GM18861 (cell line): ENCODE measurements at regions not wholly inside any gene's neighbourhood (a gene's known extent, or its start where the extent isn't known, plus 50 kb on each side); places are given as distances from the start of the nearest gene placed in this dataset.

Experiments used
- ATAC-seq: cut with Tn5 transposase; IDR thresholded peaks from one replicate; pipeline ENCODE4 v1.9.1; 2021; ENCODE audit not compliant: unreplicated experiment

GRCh38 chr2:235291461-235291860 is 202.4 kb upstream of the AGAP1 start:
- ATAC-seq, result no peak

DNA sequence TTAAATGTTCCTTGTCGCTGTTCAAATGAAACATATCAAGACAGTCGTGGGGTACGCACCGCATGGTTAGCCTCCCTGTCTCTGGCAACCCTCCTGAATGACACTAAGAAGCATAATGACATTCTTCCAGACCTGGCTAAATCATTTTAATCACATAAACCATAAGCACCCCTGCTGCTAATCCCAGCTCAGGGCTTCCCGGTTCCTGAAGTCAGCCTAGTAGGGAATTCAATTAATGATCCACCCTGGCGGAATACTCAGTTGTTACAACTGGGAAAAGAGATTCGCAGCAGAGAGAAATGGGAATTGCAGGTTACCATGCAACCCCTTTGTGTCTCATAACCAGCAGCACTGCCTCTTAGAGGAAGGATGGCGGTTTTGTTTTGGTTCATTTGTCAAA is 200.8 kb upstream of the AGAP1 start:
- ATAC-seq, result no peak

DNA sequence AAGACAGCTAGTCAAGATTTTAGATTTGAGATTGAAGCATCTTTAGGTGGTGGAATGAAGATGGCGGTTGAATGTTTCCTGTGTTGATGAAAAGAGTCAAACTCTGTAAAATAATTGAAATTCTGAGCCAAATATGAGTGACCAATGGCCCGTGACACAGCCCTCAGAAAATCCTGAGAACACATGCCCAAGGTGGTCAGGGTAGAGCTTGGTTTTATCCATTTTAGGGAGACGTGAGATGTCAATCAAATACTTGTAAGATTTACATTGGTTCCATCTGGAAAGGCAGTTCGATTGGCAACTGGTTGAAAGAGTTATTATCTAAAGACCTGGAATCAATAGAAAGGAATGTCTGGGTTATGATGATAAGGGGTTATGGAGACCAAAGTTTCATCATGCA is 198.0 kb upstream of the AGAP1 start:
- no peak for ATAC-seq

- ATAC-seq, result no peak
Measured at GRCh38 chr2:235300368-235301201, 193.3 kb upstream of the AGAP1 start.

GRCh38 chr2:235301202-235302076 is 192.4 kb upstream of the AGAP1 start:
- ATAC-seq, result no peak

DNA sequence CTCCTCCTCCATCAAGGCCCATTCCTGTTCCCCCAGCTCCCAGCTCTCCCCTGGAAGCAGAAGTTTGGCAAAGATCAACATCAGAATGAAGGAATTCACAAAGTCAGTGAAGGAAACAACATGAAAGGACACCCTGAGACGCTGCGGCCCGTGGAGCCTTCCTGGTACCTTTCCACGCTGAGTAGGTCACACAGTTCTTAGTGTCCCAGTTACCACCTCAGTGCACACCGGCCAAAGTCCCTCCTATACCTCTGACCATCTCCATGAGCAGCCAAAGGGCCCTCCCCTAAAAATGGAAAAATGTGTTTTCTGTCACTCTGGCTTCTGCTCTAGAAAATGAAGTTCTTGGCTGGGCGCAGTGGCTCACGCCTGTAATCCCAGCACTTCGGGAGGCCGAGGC is 191.6 kb upstream of the AGAP1 start:
- no peak for ATAC-seq

GRCh38 chr2:235303499-235304291 is 190.1 kb upstream of the AGAP1 start:
- no peak for ATAC-seq

DNA sequence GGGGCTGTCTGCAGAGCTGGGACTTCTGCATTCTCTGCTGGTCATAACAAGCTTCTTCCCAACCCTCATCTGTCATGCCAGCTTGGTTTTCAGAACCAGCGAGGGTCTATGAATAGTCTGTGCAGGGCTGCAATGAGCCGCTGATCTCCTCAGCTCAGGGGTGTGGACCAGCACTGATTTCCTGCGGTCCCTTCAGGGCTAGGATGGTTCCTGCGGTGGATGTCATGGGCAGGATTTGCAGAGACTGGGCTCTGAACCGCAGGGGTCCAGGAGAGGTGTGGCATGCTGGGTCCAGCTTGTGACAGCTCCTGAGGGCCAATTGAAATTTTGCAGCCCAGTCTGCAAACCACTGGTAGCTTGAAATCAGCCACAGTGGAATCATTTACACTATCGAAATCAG is 188.2 kb upstream of the AGAP1 start:
- no peak for ATAC-seq

- ATAC-seq, result no peak
Measured at GRCh38 chr2:235311044-235311443, 182.8 kb upstream of the AGAP1 start.

- no peak for ATAC-seq
Measured at GRCh38 chr2:235312571-235312970, 181.3 kb upstream of the AGAP1 start.

- no peak for ATAC-seq
Measured at GRCh38 chr2:235314371-235314930, 179.4 kb upstream of the AGAP1 start.

- no peak for ATAC-seq
Measured at GRCh38 chr2:235319095-235319494, 174.7 kb upstream of the AGAP1 start.

DNA sequence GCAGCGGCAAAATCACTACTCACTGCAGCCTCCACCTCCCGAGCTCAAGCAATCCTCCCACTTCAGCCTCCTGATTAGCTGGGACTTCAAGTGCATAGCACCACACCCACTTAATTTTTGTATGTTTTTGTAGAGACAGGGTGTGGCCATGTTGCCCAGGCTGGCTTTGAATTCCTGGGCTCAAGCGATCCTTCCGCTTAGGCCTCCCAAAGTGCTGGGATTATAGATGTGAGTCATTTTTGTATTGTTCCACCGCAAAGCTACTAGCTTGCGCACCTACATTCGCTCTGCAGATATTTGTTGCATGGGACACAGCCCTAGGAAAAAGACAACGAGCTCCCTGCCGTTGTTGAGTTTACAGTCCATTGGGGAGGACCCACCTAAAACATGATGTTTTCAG is 173.5 kb upstream of the AGAP1 start:
- no peak for ATAC-seq

DNA sequence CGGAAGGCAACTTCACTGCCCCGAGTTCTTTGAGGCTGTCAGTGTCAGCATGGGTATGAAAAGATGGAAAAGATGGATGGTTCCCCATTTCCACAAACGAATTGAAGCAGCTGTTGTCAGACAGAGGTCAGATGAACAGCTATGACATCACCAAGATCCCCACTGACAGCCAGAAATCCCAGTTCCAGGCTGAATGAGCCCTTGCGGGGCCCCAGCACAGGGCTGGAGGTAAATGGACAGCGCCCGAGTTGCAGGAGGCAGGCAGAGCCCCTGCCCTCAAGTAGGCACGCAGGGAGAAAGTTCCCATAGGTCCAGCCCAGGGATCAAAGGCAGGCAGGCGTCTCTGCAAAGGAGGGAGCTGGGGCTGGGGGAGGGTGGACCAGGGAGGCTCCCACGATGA is 169.5 kb upstream of the AGAP1 start:
- no peak for ATAC-seq

- ATAC-seq, result no peak
Measured at GRCh38 chr2:235325151-235325550, 168.7 kb upstream of the AGAP1 start.

DNA sequence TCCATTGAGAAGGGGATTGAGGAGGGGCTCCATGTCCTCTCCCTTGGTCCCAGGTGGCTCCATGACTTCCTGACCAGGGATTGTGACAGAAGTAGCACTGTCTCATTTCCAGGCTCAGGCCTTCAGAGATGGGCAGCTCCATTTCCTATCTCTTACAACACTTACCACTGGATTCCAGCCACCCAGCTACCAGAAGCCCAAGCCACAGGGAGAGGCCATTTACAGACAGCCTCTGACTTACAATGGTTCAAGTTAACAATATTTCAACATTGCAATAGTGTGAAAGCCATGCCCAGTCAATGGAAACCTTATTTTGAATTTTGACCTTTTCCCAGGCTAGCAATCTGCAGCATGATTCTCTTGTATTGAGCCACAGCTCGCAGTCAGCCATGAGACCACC is 164.9 kb upstream of the AGAP1 start:
- ATAC-seq, result no peak

DNA sequence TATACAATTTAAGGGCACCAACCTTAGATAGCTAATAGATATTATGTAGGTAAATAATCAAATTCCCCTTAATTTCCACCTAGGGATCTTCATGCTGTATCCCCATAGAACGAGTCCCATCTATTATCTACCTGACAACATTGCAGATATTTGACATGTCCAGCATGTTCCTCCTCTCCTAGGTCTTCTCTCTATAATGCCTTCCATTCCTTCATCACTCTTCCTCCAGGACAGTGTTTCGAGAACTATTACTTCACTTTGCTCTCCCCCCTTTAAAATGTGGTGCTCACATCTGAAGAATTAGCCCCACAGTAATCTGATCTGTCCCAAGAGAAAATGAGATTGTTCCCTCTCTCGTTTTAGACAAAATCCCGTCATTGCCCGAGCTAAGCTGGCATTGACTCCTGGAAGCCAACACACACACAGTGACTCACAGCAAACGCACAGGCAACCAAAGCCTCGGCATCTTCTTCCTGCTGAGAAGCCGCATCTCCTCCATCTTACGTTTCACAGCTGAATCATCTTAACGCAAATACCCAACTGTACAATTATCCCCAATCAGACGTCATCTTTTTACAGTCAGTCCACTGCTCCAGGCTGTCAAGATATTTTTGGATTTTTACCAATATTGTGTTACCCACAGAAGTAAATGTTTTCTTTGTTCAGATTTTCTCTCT is 162.9 kb upstream of the AGAP1 start:
- no peak for ATAC-seq

- ATAC-seq, result no peak
Measured at GRCh38 chr2:235332240-235332890, 161.5 kb upstream of the AGAP1 start.

DNA sequence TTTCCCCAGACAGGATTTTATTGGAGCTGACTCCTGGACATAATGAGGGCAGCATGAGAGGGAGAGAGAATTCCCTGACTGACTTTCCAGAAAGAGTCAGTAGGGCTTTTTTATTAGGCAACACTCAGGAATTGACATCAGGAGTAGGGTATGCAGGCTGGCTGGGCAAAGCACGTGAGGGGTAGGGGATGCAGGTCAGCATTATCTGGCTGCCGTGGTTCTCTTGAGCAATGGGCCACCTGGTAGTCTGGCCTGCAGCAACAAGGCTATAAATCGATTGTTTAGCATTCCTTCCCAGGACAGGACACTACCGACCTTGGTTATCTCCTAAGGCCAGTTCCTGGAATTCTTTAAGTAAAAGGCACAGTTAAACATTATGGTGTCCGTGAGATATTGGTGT is 160.8 kb upstream of the AGAP1 start:
- no peak for ATAC-seq

- no peak for ATAC-seq
Measured at GRCh38 chr2:235334179-235334578, 159.7 kb upstream of the AGAP1 start.
